ENCODE measurements at regions not wholly inside any gene's neighbourhood (a gene's known extent, or its start where the extent isn't known, plus 50 kb on each side); places are given as distances from the start of the nearest gene placed in this dataset.

DNA sequence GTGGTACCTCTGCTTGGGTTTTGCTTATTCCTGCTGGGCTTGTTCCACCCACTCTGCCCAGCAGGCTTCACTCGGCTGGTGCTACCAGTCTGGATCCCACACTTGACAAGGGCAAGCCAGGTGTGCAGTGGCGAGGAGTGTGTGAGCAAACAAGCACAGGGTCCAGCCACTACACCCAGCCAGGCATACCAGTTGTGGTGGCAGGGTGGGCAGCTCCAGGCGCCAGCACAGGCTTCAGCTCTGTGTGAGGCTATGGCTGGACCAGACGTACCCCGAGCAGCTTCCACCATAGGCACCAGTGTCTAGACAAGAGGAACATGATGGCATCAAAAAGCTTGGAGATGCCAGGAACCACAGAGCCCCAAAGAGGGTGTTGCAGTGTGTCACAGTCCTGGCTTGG is 93.1 kb upstream of the GALNT5 start:
- DNase-seq: no peak

DNA sequence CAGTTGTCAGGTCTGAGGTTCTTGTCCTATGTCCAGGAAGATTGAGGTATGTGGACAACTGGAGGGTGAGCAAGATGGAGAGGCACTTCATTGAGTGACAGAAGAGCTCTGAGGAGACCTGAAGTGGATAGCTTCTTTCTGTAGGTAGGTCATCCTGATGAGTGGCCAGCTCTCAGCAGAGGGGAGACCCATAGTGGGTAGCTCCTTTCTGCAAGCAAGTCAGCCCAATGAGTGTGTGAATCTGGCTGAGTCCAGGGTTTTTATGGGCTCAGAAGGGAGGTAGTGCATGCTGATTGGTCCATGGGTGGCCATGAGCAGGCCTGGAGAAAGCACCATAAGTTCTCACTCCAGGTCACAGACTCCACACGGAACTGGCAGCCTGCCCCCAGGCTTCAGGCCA is 92.6 kb upstream of the GALNT5 start:
- no peak for DNase-seq

DNA sequence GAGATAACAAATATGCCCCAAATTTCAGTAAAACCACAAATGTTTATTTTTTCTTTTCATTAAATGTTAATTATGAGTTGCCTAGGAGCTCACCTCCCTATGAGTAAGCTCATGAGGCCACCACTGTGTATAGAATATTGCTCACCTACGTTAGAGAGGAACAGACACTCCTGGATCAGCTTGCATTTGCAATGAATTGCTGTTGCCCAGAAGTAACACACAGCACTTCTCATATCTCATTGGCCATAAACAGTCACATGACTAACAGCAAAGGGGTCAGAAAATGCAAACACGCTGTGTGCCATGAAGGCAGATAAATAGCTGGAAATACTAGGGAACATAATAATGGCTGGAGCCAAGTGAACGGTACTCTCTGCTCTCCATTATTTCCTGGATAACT is 89.0 kb upstream of the GALNT5 start:
- no peak for DNase-seq

DNA sequence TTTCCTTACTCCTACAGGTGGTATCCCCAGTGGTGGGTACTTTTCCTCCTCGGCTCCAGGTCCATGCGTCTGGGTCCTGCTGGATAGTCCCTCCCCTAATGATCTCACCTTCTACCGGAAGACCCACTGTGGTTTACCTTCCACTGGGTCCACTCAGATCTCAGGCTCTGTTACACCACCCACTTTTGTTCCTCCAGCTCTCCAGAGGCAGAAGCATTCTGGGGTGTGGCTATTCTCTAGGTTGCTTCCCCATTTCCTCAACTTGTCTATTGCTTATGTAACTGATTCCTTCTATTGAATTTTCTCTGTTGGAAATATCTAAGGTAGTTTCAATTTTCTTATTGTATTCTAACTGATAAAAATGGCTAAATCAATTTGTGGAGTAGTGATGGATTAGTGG is 87.6 kb upstream of the GALNT5 start:
- DNase-seq: no peak

DNA sequence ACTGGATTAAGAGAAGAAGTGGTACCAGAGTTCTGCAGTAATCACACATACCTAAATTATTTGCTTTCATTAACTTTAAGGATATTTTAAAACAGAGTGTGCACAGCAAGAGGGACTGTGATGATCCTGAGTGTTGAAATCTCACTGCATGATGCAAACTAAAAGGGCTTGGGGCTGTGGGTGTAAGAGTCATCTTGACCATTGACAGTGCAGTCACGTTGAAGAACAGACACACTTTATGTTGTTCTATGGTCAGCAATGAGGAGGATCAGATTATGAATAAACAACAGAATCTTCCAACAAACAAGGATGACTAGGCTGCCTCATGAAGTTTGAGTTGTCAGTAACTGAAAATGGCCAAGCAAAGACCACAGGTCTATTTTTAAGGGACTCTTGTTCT is 87.2 kb upstream of the GALNT5 start:
- DNase-seq: no peak

DNA sequence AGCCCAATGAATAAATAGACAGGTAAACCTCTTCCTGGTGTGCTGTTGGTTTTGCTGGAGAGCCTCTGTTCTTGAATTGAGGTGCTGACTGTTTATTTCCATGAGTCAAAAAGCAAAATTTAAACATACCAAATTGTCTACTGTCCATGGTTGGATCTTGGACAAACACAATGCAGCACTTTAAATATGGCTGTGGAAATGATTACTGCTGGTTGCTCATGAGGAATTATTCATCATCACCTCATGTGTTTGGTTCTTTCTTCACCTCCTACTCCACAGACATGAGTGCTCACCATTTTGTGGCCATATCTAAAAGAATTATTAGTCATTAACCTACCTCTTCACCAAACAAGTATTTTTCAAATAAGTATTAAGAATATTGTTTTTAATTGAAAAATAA is 85.3 kb upstream of the GALNT5 start:
- DNase-seq: no peak

DNA sequence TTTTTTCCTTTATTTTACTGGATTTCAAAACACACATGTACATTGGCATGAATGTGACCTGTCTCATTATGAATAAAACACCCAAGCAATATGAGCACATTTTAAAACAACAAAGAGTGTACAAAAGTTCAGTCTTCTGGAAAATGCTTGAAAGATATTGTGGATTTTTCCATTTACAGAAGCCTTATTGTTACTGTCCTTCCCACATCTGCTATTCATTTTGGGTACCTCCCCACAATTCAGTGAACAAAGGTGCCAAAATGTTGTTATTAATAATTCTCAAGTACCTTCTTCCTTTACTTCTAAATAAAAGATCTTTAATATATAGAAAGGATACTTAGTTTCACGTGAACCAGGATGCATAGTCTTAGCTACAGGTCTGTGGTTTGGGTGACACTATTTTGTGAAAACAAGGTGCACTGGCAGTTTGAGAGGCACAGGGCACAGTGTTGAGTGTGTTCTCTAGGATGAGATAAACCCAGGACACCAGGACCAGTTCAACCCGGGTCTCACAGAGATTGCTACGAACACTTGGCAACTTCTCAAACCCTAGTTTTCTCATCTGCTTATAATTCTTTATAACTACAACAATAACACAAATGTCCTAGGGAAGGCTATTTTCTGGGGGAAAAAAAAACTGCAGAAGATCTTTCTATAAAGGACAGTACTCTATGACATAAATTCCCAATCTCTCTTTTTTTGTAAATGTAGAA is 84.5 kb upstream of the GALNT5 start:
- DNase-seq: no peak

DNA sequence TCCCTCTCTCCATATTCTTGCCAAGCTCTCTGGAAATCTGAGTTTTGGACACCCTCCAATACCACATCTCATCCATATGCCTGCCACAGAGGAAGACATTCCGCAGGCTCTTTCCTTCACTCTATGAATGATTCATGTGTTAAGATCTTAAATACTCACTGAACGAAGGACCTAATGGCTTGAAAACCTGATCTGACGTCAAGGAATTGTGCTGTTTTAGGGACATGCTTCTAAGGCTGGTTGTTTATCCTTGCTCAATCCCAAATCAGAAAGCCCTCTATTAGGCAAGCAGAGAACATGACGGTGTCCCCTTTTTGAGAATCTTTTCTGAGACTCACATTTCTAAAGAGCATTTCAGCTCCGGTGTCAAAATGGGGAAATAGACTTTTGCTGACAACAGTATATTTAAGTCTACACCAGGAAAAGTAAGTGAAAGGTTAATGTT is 83.7 kb upstream of the GALNT5 start:
- no peak for DNase-seq

DNA sequence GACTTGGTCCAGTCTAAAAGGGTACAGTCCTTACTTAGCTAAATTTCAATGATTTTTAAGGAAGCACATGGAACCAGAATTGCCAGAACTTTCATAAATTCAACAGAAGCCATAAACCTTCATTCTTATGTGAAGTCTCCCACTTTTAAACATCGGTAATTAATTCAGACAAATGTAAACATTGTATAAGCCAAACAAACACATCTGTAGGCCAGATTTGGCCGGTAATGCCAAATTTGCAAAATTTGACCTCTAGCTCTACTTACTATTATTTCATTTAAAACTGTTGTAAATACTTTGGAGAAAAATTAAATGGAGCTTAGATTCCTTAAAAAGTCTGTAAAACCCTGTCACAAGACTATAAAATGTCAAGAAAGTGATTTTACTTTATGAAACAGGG is 83.2 kb upstream of the GALNT5 start:
- no peak for DNase-seq

DNA sequence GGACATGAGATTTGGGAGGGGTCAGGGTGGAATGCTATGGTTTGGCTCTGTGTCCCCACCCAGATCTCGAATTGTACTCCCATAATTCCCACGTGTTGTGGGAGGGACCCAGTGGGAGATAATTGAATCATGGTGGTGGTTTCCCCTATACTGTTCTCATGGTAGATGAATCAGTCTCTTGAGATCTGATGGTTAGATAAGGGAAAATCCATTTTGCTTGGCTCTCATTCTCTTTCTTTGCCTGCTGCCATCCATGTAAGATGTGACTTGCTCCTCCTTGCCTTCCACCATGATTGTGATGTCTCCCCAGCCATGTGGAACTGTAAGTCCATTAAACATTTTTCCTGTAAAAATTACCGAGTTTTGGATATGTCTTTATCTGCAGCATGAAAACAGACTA is 80.9 kb upstream of the GALNT5 start:
- DNase-seq: no peak

DNA sequence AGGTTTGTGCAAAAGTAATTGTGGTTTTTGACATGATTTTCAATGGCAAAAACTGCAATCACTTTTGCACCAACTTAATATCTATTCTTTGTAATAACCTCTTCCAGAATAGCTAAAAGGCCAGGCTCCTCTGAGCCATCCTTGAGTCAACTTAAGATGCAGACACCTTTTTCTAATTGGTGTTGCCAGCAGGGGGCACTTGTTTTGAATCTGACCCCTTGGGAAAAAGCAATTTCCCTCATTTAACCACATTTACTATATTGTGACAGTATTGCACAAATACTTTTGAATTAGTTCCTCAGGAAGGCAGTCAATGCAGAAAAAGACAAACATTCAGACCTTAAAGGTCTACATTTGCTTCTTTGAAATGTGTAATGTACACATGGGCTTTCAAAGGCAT is 78.6 kb upstream of the GALNT5 start:
- no peak for DNase-seq

DNA sequence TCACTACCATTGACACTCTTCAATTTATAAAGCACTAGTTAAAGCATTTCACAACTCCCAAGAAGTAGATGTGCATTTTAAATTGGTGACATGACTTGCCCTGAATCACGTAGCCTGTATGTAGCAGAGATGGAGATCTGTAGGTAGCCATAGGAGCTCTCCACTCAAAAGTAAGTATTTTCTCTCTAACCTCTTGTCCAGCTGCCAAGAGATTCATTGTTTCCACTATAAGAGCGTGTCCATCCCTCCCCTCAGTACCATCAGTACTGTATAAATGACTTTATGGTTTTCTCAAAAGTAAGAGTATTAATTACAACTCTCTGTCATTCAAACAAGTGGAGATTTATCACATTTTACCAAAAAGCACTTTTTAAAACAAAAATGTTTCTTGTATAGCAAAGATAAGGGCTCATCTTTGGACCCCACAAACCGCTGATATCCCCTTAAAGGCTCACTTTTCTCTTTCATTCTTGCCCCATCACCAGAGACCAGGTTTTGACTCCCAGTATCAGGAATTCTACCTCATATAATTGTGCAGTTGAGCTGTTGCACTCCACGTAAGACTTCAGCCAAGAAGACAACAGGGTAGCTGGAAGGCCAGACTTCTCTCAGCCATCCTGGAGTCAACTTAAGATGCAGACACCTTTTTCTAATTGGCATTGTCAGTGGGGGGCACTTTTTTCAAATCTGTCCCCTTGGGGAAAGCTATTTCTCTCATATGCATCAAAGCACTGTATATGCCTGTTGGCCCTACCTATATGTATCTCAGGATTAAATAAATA is 78.0 kb upstream of the GALNT5 start:
- DNase-seq: no peak

DNA sequence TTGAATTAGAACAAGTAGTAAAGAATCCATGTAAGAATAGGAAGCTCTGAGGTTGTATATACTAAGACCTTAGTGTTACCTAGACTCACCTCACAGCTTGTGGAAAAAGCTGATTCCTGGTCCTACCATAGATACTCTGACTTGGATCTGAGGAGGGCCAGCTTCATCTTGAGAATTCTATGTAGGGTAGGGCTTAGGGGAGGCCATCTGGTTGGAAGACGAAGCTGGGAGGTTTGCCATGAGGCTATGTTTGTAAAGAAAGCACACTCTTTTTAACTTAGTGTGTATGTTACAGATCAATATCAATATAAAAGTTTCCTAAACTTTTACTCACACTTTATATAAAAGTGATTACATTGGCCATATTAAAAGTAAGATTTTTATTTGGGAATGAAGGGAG is 77.1 kb upstream of the GALNT5 start:
- no peak for DNase-seq

DNA sequence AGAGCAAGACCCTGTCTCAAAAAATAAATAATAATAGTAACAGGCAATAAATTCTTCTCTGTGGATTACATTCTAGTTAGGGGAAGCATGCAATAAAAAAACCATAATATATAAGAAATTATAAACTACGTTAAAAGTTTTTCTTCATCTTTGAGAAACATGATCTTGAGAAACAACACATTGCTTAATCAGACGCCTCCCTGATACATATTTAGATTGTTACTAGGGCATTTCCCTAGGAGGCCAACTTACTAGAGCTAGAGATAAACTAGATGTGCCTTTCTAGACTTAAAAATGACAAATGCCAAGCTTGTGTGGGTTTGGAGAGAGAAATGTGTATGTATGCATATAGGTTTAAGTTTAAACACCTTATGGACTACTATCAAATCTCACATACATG is 76.3 kb upstream of the GALNT5 start:
- DNase-seq: no peak

DNA sequence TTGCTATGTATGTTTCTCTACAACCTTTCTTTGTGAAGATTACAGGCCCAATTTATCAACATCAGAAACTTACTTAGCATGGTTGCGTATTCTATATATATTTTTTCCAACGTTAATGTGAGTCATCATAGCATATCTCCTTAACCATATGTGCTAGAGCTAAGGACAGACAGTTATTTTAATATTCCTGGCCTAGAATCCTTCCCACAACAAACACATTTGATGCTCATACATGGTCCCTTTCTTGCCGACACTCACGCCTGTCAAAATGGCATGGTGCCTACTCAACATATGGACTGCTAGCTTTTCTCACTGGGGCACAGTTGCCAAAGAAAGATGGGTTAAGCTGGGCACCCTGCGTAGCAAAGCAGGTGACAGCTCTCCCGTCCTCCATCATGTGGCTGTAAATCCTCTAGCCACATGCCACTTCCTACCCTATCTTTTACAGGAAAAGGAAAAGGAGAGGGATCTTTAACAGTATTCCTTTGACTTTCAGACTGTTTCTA is 75.2 kb upstream of the GALNT5 start:
- DNase-seq: no peak

DNA sequence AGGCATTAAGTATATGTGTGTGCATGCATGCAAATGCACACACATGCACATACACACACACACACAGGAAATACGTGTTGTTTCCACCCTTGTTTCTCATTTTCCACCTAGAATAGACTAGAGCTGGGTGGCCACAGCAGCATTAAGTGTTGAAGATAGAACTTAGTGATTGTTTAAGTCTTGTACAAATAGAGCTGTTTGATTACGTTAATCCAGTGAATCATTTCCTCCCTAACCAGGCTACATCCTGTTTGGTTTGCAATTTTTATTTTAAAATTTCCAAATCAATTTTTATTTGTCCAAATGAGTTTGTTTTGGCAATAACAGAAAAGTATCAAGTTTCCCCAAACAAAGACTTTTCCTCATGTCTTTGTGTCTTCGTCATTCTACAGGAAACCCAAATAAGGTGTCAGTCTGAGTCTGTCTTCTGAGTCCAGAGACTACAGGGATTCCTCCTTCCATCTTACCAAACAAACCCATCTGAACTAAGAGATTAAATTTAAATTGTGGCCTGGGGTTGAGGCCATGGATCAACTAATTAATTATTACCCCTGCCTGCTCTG is 74.6 kb upstream of the GALNT5 start:
- DNase-seq: no peak

DNA sequence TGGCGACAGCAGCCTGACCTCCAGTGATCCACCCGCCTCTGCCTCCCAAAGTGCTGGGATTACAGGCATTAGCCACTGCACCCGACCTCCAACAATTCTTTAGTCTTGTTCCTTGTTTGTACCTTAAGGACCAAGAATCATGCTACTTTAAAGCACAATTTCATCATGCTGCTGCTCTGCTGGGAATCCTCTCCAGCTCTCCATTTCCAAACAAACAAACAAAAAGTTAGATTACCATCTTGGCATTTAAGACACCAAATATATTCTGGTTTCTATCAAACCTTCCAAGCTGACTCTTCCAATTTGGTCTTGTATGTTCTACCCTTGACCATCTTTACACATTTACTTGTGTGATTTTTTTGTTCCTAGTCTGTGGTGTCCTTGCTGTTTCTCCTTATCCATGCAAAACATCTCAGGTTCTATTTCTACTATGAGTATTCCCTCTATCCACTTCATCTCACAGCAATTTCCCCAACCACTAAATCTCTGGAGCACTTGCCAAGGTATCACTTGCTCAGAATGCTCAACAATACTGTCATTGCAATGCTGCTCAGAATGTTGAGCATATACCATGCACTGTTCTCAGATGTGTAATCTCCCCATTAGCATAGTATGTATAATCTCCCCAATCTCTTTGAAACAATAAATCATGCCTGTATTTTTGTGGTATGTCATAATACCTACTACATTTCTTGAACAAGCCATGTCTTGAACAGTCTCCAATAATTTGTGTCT is 73.2 kb upstream of the GALNT5 start:
- no peak for DNase-seq

DNA sequence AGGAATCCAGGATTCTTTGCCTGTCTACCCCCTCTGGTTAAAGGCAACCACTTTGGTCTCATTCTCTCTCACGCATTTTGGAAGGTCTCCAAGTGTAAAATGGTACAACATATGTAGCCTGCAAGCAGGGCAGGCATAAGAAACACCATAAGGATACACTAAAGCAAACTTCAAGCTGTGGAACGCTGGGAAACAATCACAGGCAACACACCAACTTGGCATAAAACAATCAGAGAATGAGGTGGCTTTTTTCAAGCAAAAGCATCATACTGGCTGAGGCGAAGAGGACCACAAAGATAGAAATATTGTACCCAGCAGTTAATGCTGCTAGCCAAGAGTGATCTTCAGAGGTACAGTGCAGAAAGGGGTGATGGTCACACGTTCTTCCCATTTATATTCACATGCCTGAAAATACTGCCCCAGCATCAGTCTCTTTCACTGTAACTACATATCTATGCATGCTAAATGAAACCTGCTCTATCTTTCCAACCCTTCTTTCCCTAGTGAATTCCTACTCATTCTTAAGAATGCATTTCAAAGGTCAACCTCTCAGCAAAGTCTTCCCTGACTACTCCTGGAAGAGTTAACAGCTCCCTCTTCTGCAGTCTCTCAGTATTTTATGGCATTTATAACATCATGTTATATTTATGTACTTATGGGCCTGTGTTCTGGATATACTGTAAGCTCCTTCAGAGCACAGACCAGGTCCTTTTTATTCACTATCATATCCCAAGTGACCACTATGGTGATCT is 71.9 kb upstream of the GALNT5 start:
- no peak for DNase-seq

DNA sequence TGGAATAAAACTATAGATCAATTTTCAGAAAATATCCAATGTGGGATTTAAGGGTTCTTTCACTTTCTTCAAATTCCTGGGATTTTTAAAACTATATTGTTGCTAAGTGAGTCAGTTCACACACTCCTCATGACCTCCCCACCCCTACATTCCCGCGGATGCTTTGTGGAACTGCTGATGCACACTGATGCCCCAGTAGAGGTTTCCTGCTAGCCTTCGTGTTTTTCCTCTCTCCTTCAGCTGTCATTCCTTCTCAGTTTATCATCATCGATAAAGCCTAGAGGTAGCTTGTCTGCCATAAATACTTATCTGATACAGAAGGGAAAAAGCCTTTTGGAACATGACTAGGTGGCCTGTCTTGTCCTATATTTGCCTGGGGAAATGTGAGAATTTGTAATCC is 67.4 kb upstream of the GALNT5 start:
- no peak for DNase-seq

DNA sequence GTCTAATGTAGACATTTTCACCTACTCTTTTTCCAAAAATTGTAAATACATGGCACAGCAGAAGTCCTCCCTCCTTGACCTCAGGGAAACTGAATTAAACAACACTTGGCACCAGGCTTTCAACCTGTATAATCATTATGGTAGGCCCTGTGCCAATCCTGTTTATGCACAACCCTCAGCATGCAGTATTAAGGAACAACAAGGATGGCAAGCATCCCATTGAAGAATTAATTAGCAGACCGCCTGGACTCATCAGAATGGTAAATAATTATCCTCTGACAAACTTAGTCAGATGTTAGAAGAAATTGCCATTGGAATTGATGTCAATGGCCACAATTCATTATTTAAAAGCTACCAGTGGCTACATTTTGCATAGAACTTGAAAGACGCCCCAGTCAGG is 66.3 kb upstream of the GALNT5 start:
- DNase-seq: no peak

DNA sequence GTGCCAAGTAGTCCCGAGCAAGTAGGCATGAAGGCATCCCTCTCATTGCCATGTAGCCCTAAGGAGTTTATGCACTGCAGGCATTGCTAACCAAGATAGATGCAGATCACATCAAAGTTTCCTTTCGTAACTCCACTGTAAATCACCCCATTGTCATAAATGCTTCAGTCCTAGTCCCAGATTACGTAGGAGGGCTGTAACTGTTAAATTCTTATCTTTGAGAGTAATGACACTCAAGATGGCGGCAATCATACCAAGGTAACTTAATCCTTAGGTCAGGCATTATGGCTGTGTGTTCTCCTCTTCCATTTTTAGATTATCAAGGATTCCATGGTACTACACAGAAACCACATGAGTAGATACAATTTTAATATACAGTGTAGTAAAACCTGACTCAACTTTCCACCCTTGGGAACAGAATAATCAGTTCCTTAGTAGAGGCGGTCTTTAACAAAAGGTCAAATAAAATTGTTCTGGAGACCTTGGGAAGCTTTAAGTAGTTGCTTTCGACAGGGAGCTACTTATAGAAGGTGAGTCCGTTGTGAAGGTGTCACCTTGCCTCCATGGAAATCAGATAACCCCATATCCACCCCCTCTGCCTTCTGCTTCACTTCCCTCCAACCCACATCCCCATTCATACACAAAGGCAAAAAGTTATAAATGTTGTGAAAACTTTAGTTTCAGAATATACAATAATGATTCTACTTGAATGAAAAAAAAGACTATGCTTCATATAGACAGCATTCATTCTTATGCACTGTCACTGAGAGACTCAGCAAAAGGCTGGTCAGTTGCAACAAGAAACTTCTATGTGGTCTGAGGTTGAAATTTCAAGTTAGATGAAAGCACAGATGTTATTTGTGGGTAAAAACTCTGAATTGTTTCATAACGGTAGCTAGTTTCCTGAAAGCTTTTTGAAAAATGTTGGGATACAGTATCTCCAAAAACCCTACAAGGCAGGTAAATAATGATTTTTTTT is 64.8 kb upstream of the GALNT5 start:
- no peak for DNase-seq

All from NCI-H1930 (cell line).